Upper lobe of left lung (tissue), 6 donors: ENCODE measurements at regions not wholly inside any gene's neighbourhood (a gene's known extent, or its start where the extent isn't known, plus 50 kb on each side); places are given as distances from the start of the nearest gene placed in this dataset.

Experiments
- ATAC-seq, 2 donors: fragments of 200-7000 bp; cut with Tn5 transposase; one replicate each; pipeline ENCODE4 v1.9.1; 2022; ENCODE audit warnings: mild to moderate bottlenecking in 2 of 2, moderate library complexity in 2 of 2; ENCODE audit not compliant: low FRiP score in 2 of 2
- DNase-seq, 2 donors: peaks; one replicate each; pipeline ENCODE4 v3.0.0-alpha.2; 2019 to 2020
- H3K27ac ChIP-seq, 4 donors: fragments of 200-600 bp; sonication (generic); one replicate each; pipeline ENCODE4 v1.5.1; 2016 to 2019
- H3K27me3 ChIP-seq, 4 donors: fragments of 200-600 bp; sonication (generic); one replicate each; pipeline ENCODE4 v1.5.1; 2017 to 2019
- H3K36me3 ChIP-seq, 4 donors: fragments of 200-600 bp; sonication (generic); one replicate each; pipeline ENCODE4 v1.5.1; 2016 to 2019
- H3K4me1 ChIP-seq, 4 donors: fragments of 200-600 bp; sonication (generic); one replicate each; pipeline ENCODE4 v1.5.1; 2018 to 2019
- H3K4me3 ChIP-seq, 4 donors: fragments of 200-600 bp; sonication (generic); one replicate each; pipeline ENCODE4 v1.5.1; 2017 to 2019; ENCODE audit warnings: mild to moderate bottlenecking in 2 of 4, moderate library complexity in 1 of 4
- H3K9me3 ChIP-seq, 4 donors: fragments of 200-600 bp; sonication (generic); one replicate each; pipeline ENCODE4 v1.5.1; 2018 to 2019
- EP300 ChIP-seq, 4 donors: sonication (generic); formaldehyde crosslinking; IDR thresholded peaks; one replicate each; pipeline ENCODE4 v1.5.1; 2017; ENCODE audit warnings: antibody characterized with exemption in 4 of 4, control low read depth in 2 of 4
- POLR2A ChIP-seq, 4 donors: fragments of 450-650 bp; IDR thresholded peaks; one replicate each; pipeline ENCODE4 v1.5.1; 2016 to 2017; ENCODE audit warnings: antibody characterized with exemption in 4 of 4, mild to moderate bottlenecking in 2 of 4
- POLR2AphosphoS5 ChIP-seq, 2 donors: sonication (generic); formaldehyde crosslinking; IDR thresholded peaks; one replicate each; pipeline ENCODE4 v1.5.1; 2017; ENCODE audit warnings: antibody characterized with exemption in 2 of 2
- WGBS, 2 donors: methylation state at CpG; one replicate each; pipeline ENCODE4 v1.1.5; 2017 to 2018; 5-methylcytosine and 5-hydroxymethylcytosine counted together
- TF ChIP-seq, protein P1 (sequence below), 6 experiments: fragments of 450-650 bp in 4 of 6; fragments of 200-600 bp in 2 of 6; sonication (generic) in 2 of 6; IDR thresholded peaks; one replicate each; pipeline ENCODE4 v1.5.1; 2016 to 2019; ENCODE audit warnings: antibody characterized with exemption in 6 of 6
- donor health status: DM: no; HTN: no; CAD: no; lungs with moderate emphysema.
- donor health status: DM: no; HTN: yes; CAD: no; lungs with severe emphysema.

DNA sequence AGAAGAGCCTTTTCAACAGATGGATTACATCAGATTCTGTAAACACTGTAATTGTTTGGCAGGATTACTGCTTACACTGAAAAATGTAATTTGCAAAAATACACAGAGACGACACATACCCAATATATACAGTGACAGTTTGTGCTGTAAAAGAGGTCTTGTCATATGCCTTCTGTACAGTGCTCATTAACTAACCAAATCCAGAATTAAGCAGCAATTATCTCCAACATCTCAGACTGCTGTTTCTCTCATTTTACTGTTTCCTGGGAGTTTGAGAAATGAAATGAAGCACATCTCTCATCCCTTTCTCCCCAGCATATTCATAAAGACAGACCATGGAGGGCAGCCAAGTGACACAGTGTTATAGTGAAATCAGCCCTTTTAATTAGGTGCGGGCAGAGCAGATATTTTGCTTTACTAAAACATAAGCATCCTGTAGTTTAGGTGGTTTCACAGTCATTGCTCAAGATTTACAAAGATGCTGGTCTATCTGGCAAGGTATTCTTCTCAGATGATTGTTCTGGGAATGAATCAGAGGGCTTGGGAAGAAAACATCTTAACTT, 618.4 kb upstream of the USP24 start:
- Histone ChIP-seq H3K36me3 (no peaks in the 10 kb centered on the region), H3K9me3 (no peaks in the 10 kb centered on the region), H3K4me1 (peaks cover 0 to 3% (median 0%) of the 10 kb centered on the region in 4 donors), H3K4me3 (no peak overlapping the region), H3K27ac (no peak overlapping the region), H3K27me3 (no peaks in the 10 kb centered on the region)
- TF ChIP-seq, protein P1, sequence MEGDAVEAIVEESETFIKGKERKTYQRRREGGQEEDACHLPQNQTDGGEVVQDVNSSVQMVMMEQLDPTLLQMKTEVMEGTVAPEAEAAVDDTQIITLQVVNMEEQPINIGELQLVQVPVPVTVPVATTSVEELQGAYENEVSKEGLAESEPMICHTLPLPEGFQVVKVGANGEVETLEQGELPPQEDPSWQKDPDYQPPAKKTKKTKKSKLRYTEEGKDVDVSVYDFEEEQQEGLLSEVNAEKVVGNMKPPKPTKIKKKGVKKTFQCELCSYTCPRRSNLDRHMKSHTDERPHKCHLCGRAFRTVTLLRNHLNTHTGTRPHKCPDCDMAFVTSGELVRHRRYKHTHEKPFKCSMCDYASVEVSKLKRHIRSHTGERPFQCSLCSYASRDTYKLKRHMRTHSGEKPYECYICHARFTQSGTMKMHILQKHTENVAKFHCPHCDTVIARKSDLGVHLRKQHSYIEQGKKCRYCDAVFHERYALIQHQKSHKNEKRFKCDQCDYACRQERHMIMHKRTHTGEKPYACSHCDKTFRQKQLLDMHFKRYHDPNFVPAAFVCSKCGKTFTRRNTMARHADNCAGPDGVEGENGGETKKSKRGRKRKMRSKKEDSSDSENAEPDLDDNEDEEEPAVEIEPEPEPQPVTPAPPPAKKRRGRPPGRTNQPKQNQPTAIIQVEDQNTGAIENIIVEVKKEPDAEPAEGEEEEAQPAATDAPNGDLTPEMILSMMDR (IDR thresholded peaks at IDR 0.05): no peak
- no peak for TF ChIP-seq POLR2AphosphoS5 (IDR thresholded peaks at IDR 0.05)
- TF ChIP-seq EP300 (IDR thresholded peaks at IDR 0.05): no peak
- WGBS, 2 donors: 45 to 63% methylated on average over 2 of the region's 2 CpGs
- DNase-seq (no peak), ATAC-seq (no peak)

DNA sequence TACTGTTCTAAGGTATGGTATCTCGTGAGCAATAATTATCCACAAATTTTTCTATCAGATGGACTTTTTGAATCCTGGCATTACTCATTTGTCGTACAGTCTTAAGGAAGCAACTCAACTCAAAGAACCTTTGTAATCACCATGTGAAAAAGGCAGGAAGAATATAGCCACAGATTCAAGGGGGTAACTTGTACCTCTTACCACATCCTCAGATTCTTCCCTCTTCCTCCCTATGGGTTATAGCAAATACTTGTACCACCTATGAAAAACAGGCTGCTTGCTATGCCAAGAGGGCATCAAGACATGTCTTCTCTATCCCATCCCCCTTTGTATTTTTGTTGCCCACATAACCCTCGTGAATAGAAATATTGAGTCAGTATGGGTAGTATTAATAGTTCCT, 616.6 kb upstream of the USP24 start:
- ATAC-seq (no peak), DNase-seq (no peak)
- WGBS, 2 donors: 71 to 74% methylated on average over 3 of the region's 3 CpGs

DNA sequence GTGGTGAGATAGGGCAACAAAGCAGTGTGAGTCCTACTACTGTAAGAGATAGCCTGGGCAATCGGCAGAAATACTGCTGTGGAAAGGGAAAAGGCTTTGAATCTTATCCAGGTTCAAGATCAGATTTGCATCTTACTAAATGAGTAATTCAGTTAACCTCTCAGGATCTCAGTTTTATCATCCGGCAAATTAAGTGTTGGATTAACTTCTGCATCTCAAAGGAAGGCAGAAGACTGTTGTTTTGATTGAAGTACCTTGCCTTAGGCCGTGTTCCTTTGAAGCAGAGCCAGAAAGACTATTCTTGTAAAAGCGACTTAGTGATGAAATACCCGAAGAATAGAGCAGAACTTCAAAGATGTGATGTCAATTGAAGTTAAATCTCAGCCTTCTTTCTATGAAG, 612.9 kb upstream of the USP24 start:
- no peak for DNase-seq

More for the DNA sequence above, 616.6 kb upstream of the USP24 start:
- TF ChIP-seq POLR2A (IDR thresholded peaks at IDR 0.05) (no peak), POLR2AphosphoS5 (IDR thresholded peaks at IDR 0.05) (no peak), EP300 (IDR thresholded peaks at IDR 0.05) (no peak)
- TF ChIP-seq, protein P1 (IDR thresholded peaks at IDR 0.05): no peak
- no peak overlapping the region for H3K4me3 ChIP-seq
- no peak overlapping the region for H3K27ac ChIP-seq
- H3K9me3 ChIP-seq: no peaks in the 10 kb centered on the region
- H3K27me3 ChIP-seq: no peaks in the 10 kb centered on the region
- H3K4me1 ChIP-seq: peaks cover 0 to 3% (median 0%) of the 10 kb centered on the region in 4 donors
- no peaks in the 10 kb centered on the region for H3K36me3 ChIP-seq

DNA sequence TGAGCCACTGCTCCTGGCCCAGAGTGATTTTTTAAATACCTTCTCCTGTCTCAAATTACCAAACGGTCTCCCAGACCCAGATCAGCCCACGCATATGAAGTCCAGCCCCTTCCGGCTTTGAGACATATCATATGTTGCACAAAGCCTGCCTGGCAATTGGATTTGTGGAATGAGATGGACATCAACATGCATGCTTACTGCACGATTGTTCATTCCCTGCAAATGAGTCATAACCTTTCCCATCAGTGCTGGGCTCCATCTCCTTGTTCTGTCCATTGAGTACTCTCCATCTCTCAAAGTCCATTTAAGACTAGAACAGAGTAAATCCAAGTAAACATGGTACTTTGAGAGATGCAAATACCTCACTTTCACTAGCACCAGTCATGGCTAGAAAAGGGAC, 612.2 kb upstream of the USP24 start:
- H3K36me3 ChIP-seq: no peaks in the 10 kb centered on the region
- no peaks in the 10 kb centered on the region for H3K4me1 ChIP-seq
- H3K4me3 ChIP-seq: no peak overlapping the region
- H3K27ac ChIP-seq: peak overlapping the region in 1 of 4 donors; percentile 8
- 83% methylated on average over 4 of the region's 4 CpGs for WGBS, 2 donors
- TF ChIP-seq POLR2AphosphoS5 (IDR thresholded peaks at IDR 0.05) (peak; percentile 34 to 62), POLR2A (IDR thresholded peaks at IDR 0.05) (no peak)
- no peaks in the 10 kb centered on the region for H3K9me3 ChIP-seq
- ATAC-seq (no peak), DNase-seq (no peak)
- no peaks in the 10 kb centered on the region for H3K27me3 ChIP-seq

More for the DNA sequence above, 612.9 kb upstream of the USP24 start:
- Histone ChIP-seq H3K36me3 (no peaks in the 10 kb centered on the region), H3K4me3 (no peak overlapping the region), H3K27me3 (no peaks in the 10 kb centered on the region), H3K4me1 (no peaks in the 10 kb centered on the region), H3K27ac (no peak overlapping the region), H3K9me3 (no peaks in the 10 kb centered on the region)
- TF ChIP-seq POLR2AphosphoS5 (IDR thresholded peaks at IDR 0.05) (no peak), EP300 (IDR thresholded peaks at IDR 0.05) (no peak), POLR2A (IDR thresholded peaks at IDR 0.05) (no peak)
- TF ChIP-seq, protein P1 (IDR thresholded peaks at IDR 0.05): no peak
- no peak for ATAC-seq
- WGBS, 2 donors: 62 to 70% methylated on average over 5 of the region's 5 CpGs

DNA sequence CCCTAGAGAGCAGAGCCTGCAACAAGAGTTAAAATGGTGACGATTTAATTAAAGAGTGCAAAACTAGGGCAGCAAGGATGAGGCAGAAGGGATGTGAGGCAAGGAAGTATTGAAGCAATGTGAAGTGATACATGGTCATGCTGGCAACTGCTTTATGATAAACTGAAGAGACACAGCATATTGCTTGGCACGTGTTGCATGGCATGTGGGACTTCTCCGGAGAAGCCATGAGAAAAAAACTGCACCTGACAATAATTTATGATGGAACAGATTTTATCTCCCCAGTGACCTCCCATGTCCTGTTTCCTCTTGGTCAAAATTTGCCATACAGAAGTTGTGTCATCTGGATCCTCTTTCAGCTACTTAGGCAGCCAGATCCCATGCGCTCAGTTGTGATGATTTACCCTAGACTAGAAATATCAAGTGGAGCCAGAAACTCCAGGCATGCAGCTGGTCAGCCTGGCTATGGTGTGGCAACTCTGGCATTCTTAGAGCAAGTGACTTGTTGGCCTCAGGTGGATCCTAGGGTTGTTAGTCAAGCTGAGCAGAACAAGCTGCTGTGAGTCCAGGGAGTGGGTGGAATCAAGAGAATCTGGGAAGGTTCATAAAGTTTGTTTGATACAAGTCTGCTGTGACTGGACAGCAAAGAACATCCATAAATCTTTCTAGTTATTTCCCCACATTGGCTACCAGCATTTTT, 611.4 kb upstream of the USP24 start:
- Histone ChIP-seq H3K27me3 (no peaks in the 10 kb centered on the region), H3K36me3 (no peaks in the 10 kb centered on the region), H3K27ac (no peak overlapping the region), H3K9me3 (no peaks in the 10 kb centered on the region), H3K4me3 (no peak overlapping the region), H3K4me1 (no peaks in the 10 kb centered on the region)
- 46 to 55% methylated on average over 4 of the region's 4 CpGs for WGBS, 2 donors
- DNase-seq (no peak), ATAC-seq (no peak)
- no peak for TF ChIP-seq POLR2A (IDR thresholded peaks at IDR 0.05)
- TF ChIP-seq EP300 (IDR thresholded peaks at IDR 0.05): no peak
- TF ChIP-seq POLR2AphosphoS5 (IDR thresholded peaks at IDR 0.05): peak in 1 of 2 donors; percentile 8

DNA sequence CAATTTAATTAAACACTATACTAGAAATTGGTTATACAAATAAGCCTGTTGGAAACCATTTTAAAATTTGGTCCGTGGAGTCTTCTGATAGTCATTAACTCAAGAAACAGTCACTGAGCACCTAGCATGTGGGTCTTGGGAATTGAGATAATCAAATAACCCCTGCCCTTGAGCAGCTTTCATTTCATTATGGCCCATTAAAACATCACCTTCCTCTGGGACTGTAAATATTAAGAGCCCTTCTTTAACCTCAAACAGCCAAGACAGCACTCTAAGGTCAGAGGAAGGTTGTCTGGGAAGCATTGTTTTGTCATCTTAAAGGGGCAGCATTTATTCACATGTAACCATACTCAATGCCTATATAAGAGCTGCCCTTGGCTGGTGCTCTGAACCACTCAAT, 610.3 kb upstream of the USP24 start:
- no peak for ATAC-seq
- Histone ChIP-seq H3K27me3 (no peaks in the 10 kb centered on the region), H3K4me1 (no peaks in the 10 kb centered on the region), H3K4me3 (no peak overlapping the region), H3K27ac (no peak overlapping the region), H3K36me3 (no peaks in the 10 kb centered on the region), H3K9me3 (no peaks in the 10 kb centered on the region)
- 52 to 81% methylated on average over 1 of the region's 1 CpG for WGBS, 2 donors
- DNase-seq: no peak
- no peak for TF ChIP-seq POLR2AphosphoS5 (IDR thresholded peaks at IDR 0.05)
- TF ChIP-seq POLR2A (IDR thresholded peaks at IDR 0.05): no peak
- TF ChIP-seq, protein P1 (IDR thresholded peaks at IDR 0.05): no peak
- TF ChIP-seq EP300 (IDR thresholded peaks at IDR 0.05): no peak
